ENCODE measurements at regions not wholly inside any gene's neighbourhood (a gene's known extent, or its start where the extent isn't known, plus 50 kb on each side); places are given as distances from the start of the nearest gene placed in this dataset.
"Not testable (repeated sequence)": the region's sequence is repeated elsewhere in the genome, so short reads cannot be mapped to it uniquely, and the experiment has no call there.

DNA sequence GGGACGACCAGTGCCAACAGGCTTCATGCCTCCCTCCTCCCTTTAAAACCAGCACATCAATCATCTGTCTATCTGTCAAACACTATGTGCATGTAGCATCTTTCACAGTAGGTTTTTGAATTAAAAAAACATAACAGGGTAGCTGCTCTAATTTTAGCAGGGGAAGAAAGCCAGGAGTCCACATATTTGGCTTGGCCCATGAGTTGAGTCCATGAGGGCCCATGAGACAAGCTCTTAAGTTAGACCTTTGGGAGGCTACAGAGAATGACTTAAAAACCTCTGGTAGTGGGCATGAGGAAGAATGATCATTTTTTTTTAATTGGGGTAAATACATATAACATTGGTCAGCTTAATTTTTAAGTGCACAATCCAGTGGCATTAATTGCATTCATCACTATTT is 194.9 kb downstream of the UTRN start:
- Histone ChIP-seq H3K4me1 (ENCODE audit: control insufficient read depth in 2 of 2, insufficient read depth in 2 of 2, low read length in 2 of 2) (no peaks in the 10 kb centered on the region), H3K9me3 (ENCODE audit: control insufficient read depth in 2 of 2, low read length in 2 of 2) (no peaks in the 10 kb centered on the region), H3K36me3 (ENCODE audit: control insufficient read depth in 2 of 2, insufficient read depth in 2 of 2, low read length in 2 of 2) (peaks cover 7 to 12% of the 10 kb centered on the region in 2 donors), H3K27ac (ENCODE audit: low read depth in 2 of 2, low read length in 2 of 2) (no peak overlapping the region), H3K27me3 (ENCODE audit: control insufficient read depth in 2 of 2, insufficient read depth in 2 of 2, low read length in 2 of 2) (no peaks in the 10 kb centered on the region), H3K4me3 (ENCODE audit: low read length in 2 of 2) (no peak overlapping the region), H3K9ac (ENCODE audit: low read depth in 1 of 2, low read length in 2 of 2) (no peak overlapping the region)

DNA sequence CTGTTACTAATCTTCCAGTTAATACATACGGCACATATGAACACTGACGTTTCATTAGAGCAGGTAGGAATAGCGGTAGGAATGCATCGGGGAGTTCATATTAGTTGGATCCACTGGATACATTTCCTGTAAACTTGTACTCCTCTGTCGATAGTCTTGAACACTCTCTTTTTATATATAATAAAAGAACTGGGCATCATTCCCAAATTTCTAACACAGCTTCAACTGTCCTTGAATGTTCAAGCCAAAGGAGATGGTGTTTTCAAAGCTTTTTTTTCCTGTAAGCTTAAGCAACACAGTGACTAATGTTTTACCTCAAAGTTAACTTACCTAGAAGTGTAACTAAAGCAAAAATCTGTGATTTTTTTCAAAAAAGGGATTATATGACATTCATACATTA is 195.3 kb downstream of the UTRN start:
- Histone ChIP-seq H3K27me3 (ENCODE audit: control insufficient read depth in 2 of 2, insufficient read depth in 2 of 2, low read length in 2 of 2) (no peaks in the 10 kb centered on the region), H3K4me1 (ENCODE audit: control insufficient read depth in 2 of 2, insufficient read depth in 2 of 2, low read length in 2 of 2) (no peaks in the 10 kb centered on the region), H3K4me3 (ENCODE audit: low read length in 2 of 2) (no peak overlapping the region), H3K36me3 (ENCODE audit: control insufficient read depth in 2 of 2, insufficient read depth in 2 of 2, low read length in 2 of 2) (peaks cover 11 to 12% of the 10 kb centered on the region in 2 donors), H3K27ac (ENCODE audit: low read depth in 2 of 2, low read length in 2 of 2) (no peak overlapping the region), H3K9ac (ENCODE audit: low read depth in 1 of 2, low read length in 2 of 2) (no peak overlapping the region), H3K9me3 (ENCODE audit: control insufficient read depth in 2 of 2, low read length in 2 of 2) (no peaks in the 10 kb centered on the region)

DNA sequence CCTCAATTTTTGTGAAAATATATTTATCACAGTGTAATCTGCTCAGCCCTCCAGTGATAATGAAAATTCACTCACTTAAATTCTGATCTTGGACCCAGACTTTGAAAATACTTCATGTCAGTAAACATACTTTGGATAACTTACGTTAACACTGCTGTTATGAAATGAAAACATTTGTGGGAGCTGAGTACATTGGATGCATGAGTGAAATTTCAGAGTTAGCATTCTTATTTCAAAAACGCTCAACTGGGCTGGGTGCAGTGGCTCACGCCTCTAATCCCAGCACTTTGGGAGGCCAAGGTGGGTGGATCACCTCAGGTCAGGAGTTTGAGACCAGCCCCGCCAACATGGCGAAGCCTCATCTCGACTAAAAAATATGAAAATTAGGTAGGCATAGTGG is 196.4 kb downstream of the UTRN start:
- Histone ChIP-seq H3K27ac (ENCODE audit: low read depth in 2 of 2, low read length in 2 of 2) (no peak overlapping the region), H3K9me3 (ENCODE audit: control insufficient read depth in 2 of 2, low read length in 2 of 2) (no peaks in the 10 kb centered on the region), H3K4me1 (ENCODE audit: control insufficient read depth in 2 of 2, insufficient read depth in 2 of 2, low read length in 2 of 2) (no peaks in the 10 kb centered on the region), H3K36me3 (ENCODE audit: control insufficient read depth in 2 of 2, insufficient read depth in 2 of 2, low read length in 2 of 2) (peaks cover 15 to 18% of the 10 kb centered on the region in 2 donors), H3K4me3 (ENCODE audit: low read length in 2 of 2) (no peak overlapping the region), H3K9ac (ENCODE audit: low read depth in 1 of 2, low read length in 2 of 2) (no peak overlapping the region), H3K27me3 (ENCODE audit: control insufficient read depth in 2 of 2, insufficient read depth in 2 of 2, low read length in 2 of 2) (no peaks in the 10 kb centered on the region)

DNA sequence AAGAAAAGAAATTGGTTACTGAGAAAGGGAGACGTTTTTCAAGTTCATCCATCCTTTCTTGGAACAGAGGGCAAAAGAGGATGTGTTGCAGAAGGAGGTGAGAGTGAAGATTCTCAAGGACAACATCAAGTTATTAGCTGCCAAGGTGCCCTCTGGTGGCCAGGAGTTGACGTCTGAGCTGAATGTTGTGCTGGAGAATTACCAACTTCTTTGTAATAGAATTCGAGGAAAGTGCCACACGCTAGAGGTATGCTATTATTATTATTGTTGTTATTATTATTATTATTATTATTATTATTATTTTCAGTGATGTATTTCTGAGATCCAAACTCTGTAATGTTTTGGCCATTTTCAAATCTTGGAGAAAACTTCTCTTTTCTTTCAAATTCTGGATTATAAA is 197.0 kb downstream of the UTRN start:
- H3K27ac ChIP-seq (ENCODE audit: low read depth in 2 of 2, low read length in 2 of 2) = no peak overlapping the region
- H3K4me3 ChIP-seq (ENCODE audit: low read length in 2 of 2) = no peak overlapping the region
- no peaks in the 10 kb centered on the region for H3K9me3 ChIP-seq (ENCODE audit: control insufficient read depth in 2 of 2, low read length in 2 of 2)
- H3K27me3 ChIP-seq (ENCODE audit: control insufficient read depth in 2 of 2, insufficient read depth in 2 of 2, low read length in 2 of 2) = no peaks in the 10 kb centered on the region
- H3K4me1 ChIP-seq (ENCODE audit: control insufficient read depth in 2 of 2, insufficient read depth in 2 of 2, low read length in 2 of 2) = no peaks in the 10 kb centered on the region
- H3K36me3 ChIP-seq (ENCODE audit: control insufficient read depth in 2 of 2, insufficient read depth in 2 of 2, low read length in 2 of 2) = peaks cover 15 to 18% of the 10 kb centered on the region in 2 donors
- H3K9ac ChIP-seq (ENCODE audit: low read depth in 1 of 2, low read length in 2 of 2) = no peak overlapping the region

DNA sequence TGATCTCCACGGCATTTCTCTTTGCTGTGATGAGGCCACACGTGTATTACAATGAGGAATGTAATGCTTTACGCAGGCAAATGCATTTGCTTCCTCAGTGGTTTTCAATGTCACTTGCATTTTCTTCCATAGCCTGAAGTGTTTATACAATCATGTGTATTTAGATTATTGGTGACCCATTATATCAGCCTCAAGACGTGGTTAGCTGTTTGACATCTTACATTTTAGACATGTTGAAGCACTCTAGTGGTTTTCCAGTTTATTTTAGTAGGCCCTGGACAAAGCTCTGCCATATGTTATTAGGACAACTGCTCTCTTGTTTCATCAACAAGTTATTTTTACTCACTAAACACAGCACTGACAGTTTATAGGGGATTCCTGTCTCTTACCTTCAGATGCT is 200.4 kb downstream of the UTRN start:
- Histone ChIP-seq H3K9me3 (ENCODE audit: control insufficient read depth in 2 of 2, low read length in 2 of 2) (no peaks in the 10 kb centered on the region), H3K27me3 (ENCODE audit: control insufficient read depth in 2 of 2, insufficient read depth in 2 of 2, low read length in 2 of 2) (no peaks in the 10 kb centered on the region), H3K27ac (ENCODE audit: low read depth in 2 of 2, low read length in 2 of 2) (no peak overlapping the region), H3K4me1 (ENCODE audit: control insufficient read depth in 2 of 2, insufficient read depth in 2 of 2, low read length in 2 of 2) (no peaks in the 10 kb centered on the region), H3K9ac (ENCODE audit: low read depth in 1 of 2, low read length in 2 of 2) (no peak overlapping the region), H3K4me3 (ENCODE audit: low read length in 2 of 2) (no peak overlapping the region), H3K36me3 (ENCODE audit: control insufficient read depth in 2 of 2, insufficient read depth in 2 of 2, low read length in 2 of 2) (peaks cover 29 to 30% of the 10 kb centered on the region in 2 donors)

DNA sequence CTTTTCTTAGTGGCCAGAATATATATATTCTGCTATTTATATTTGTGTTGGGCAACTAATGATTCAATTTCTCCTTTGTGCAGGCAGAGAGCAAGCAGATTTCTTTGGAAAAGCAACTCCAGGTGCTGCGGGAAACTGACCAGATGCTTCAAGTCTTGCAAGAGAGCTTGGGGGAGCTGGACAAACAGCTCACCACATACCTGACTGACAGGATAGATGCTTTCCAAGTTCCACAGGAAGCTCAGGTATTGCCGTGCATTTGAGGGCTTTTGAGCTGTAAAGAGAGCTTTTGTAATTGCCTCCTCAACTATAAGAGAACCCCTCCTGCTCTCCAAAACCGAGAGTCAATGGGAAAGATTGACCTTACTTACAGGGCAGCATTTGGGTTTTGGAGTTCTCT is 203.5 kb downstream of the UTRN start:
- H3K9ac ChIP-seq (ENCODE audit: low read depth in 1 of 2, low read length in 2 of 2) = no peak overlapping the region
- peaks cover 40 to 47% of the 10 kb centered on the region in 2 donors for H3K36me3 ChIP-seq (ENCODE audit: control insufficient read depth in 2 of 2, insufficient read depth in 2 of 2, low read length in 2 of 2)
- no peaks in the 10 kb centered on the region for H3K4me1 ChIP-seq (ENCODE audit: control insufficient read depth in 2 of 2, insufficient read depth in 2 of 2, low read length in 2 of 2)
- no peak overlapping the region for H3K4me3 ChIP-seq (ENCODE audit: low read length in 2 of 2)
- no peak overlapping the region for H3K27ac ChIP-seq (ENCODE audit: low read depth in 2 of 2, low read length in 2 of 2)
- no peaks in the 10 kb centered on the region for H3K9me3 ChIP-seq (ENCODE audit: control insufficient read depth in 2 of 2, low read length in 2 of 2)
- H3K27me3 ChIP-seq (ENCODE audit: control insufficient read depth in 2 of 2, insufficient read depth in 2 of 2, low read length in 2 of 2) = no peaks in the 10 kb centered on the region

DNA sequence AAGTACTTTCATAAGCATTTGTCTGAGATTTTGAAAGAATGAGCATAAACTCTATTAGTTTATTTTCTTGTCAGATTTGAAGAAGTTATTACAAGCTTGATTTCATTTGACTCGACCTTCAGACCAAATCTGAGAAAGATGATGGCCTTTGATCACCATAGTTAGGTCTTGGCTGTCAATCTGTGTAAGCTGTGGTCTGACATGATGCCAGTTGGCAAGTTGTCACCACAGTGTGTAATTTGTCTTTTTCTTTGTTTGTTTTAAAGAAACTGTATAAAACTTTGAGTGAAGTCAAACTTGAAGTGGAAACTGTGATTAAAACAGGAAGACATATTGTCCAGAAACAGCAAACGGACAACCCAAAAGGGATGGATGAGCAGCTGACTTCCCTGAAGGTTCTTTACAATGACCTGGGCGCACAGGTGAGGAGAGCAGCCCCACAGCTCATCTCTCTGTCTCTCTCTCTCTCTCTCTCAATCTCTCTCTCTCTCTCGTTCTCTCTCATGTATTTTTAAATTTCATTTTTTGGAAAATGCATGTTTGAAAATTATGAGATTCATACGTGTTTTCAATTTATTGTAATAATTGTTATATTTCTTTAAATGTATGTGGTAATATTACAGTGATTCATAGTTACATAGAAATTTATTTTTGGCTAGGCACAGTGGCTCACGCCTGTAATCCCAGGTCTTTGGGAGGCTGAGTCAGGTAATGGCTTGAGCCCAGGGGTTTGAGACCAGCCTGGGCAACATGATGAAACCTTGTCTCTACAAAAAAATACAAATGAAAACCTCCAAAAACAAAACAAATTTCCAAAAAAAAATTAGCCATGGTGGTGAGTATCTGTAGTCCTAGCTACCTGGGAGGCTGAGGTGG is 208.1 kb downstream of the UTRN start:
- H3K9me3 ChIP-seq (ENCODE audit: control insufficient read depth in 2 of 2, low read length in 2 of 2) = no peaks in the 10 kb centered on the region
- no peak overlapping the region for H3K9ac ChIP-seq (ENCODE audit: low read depth in 1 of 2, low read length in 2 of 2)
- H3K27ac ChIP-seq (ENCODE audit: low read depth in 2 of 2, low read length in 2 of 2) = no peak overlapping the region
- H3K27me3 ChIP-seq (ENCODE audit: control insufficient read depth in 2 of 2, insufficient read depth in 2 of 2, low read length in 2 of 2) = no peaks in the 10 kb centered on the region
- H3K4me1 ChIP-seq (ENCODE audit: control insufficient read depth in 2 of 2, insufficient read depth in 2 of 2, low read length in 2 of 2) = no peaks in the 10 kb centered on the region
- H3K36me3 ChIP-seq (ENCODE audit: control insufficient read depth in 2 of 2, insufficient read depth in 2 of 2, low read length in 2 of 2) = peaks cover 35 to 37% of the 10 kb centered on the region in 2 donors
- H3K4me3 ChIP-seq (ENCODE audit: low read length in 2 of 2) = no peak overlapping the region

DNA sequence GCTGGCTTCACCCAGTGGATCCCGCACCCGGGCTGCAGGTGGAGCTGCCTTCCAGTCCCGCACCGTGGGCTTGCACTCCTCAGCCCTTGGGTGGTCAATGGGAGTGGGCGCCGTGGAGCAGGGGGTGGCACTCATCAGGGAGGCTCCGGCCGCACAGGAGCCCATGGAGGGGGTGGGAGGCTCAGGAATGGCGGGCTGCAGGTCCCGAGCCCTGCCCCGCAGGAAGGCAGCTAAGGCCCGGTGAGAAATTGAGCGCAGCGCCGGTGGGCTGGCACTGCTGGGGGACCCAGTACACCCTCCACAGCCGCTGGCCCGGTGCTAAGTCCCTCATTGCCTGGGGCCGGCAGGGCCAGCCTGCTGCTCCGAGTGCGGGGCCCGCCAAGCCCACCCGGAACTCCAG is 209.9 kb downstream of the UTRN start:
- not testable (repeated sequence) for H3K4me3 ChIP-seq (ENCODE audit: low read length in 2 of 2); H3K27ac ChIP-seq (ENCODE audit: low read depth in 2 of 2, low read length in 2 of 2); H3K27me3 ChIP-seq (ENCODE audit: control insufficient read depth in 2 of 2, insufficient read depth in 2 of 2, low read length in 2 of 2); H3K4me1 ChIP-seq (ENCODE audit: control insufficient read depth in 2 of 2, insufficient read depth in 2 of 2, low read length in 2 of 2); H3K9ac ChIP-seq (ENCODE audit: low read depth in 1 of 2, low read length in 2 of 2); H3K9me3 ChIP-seq (ENCODE audit: control insufficient read depth in 2 of 2, low read length in 2 of 2)
- peaks cover 31 to 42% of the 10 kb centered on the region in 2 donors for H3K36me3 ChIP-seq (ENCODE audit: control insufficient read depth in 2 of 2, insufficient read depth in 2 of 2, low read length in 2 of 2)

DNA sequence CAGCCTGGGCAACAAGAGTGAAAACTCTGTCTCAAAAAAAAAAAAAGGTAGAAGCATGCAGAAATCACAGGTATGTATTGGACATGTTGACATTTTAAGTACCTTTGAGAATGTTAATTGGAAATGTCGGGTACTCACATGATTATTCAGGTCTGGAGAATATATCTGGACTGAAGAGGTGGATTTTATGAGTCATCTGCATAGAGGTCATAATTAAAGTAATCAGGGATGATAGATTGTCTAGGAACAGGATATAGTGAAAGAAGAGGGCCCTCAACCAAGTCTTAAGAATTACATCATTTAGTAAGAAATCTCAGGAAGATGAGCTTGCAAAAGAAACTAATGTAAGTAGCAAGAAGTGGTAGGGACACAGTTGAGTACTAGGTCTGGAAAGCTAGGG is 212.5 kb downstream of the UTRN start:
- no peak overlapping the region for H3K27ac ChIP-seq (ENCODE audit: low read depth in 2 of 2, low read length in 2 of 2)
- no peaks in the 10 kb centered on the region for H3K9me3 ChIP-seq (ENCODE audit: control insufficient read depth in 2 of 2, low read length in 2 of 2)
- H3K9ac ChIP-seq (ENCODE audit: low read depth in 1 of 2, low read length in 2 of 2) = no peak overlapping the region
- H3K4me1 ChIP-seq (ENCODE audit: control insufficient read depth in 2 of 2, insufficient read depth in 2 of 2, low read length in 2 of 2) = no peaks in the 10 kb centered on the region
- H3K4me3 ChIP-seq (ENCODE audit: low read length in 2 of 2) = no peak overlapping the region
- H3K36me3 ChIP-seq (ENCODE audit: control insufficient read depth in 2 of 2, insufficient read depth in 2 of 2, low read length in 2 of 2) = peaks cover 15 to 33% of the 10 kb centered on the region in 2 donors
- H3K27me3 ChIP-seq (ENCODE audit: control insufficient read depth in 2 of 2, insufficient read depth in 2 of 2, low read length in 2 of 2) = no peaks in the 10 kb centered on the region

DNA sequence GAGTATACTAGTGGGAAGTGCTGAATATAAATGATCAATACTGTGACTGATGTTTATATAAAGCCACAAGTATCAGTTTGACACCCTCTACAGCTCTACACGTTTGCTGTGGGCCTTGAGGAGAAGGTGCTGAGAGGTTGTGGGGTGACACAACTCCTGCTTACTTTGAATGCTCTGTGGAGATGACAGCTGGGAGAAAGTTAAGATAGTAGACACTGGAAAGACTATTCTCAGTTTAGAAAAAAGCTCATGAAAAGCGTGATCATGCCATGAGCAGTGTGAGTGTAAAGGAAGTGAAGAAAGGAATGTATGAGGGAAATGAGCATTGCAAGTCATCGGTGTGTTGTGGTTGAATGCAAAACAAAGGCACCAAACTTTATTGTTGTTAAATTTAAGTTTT is 215.8 kb downstream of the UTRN start:
- Histone ChIP-seq H3K9ac (ENCODE audit: low read depth in 1 of 2, low read length in 2 of 2) (no peak overlapping the region), H3K27me3 (ENCODE audit: control insufficient read depth in 2 of 2, insufficient read depth in 2 of 2, low read length in 2 of 2) (no peaks in the 10 kb centered on the region), H3K4me1 (ENCODE audit: control insufficient read depth in 2 of 2, insufficient read depth in 2 of 2, low read length in 2 of 2) (no peaks in the 10 kb centered on the region), H3K9me3 (ENCODE audit: control insufficient read depth in 2 of 2, low read length in 2 of 2) (no peaks in the 10 kb centered on the region), H3K4me3 (ENCODE audit: low read length in 2 of 2) (no peak overlapping the region), H3K36me3 (ENCODE audit: control insufficient read depth in 2 of 2, insufficient read depth in 2 of 2, low read length in 2 of 2) (peaks cover 9 to 26% of the 10 kb centered on the region in 2 donors), H3K27ac (ENCODE audit: low read depth in 2 of 2, low read length in 2 of 2) (no peak overlapping the region)

Measured in mucosa of rectum (tissue), 2 donors.